ENCODE measurements at regions not wholly inside any gene's neighbourhood (a gene's known extent, or its start where the extent isn't known, plus 50 kb on each side); places are given as distances from the start of the nearest gene placed in this dataset.

GRCh38 chr3:10764259-10765051 is 51.6 kb upstream of the SLC6A11 start:
- TF ChIP-seq ESRRG (CRISPR knock-in tag; IDR thresholded peaks at IDR 0.05) (no peak), ZNF8 (CRISPR knock-in tag; IDR thresholded peaks at IDR 0.05) (no peak), PATZ1 (CRISPR knock-in tag; IDR thresholded peaks at IDR 0.05; ENCODE audit: borderline replicate concordance) (no peak), SNAI2 (CRISPR knock-in tag; IDR thresholded peaks at IDR 0.05) (no peak), TSHZ2 (CRISPR knock-in tag; IDR thresholded peaks at IDR 0.05) (no peak), ZFP30 (CRISPR knock-in tag; IDR thresholded peaks at IDR 0.05) (no peak), ISL1 (CRISPR knock-in tag; IDR thresholded peaks at IDR 0.05) (no peak), ARNTL (CRISPR knock-in tag; IDR thresholded peaks at IDR 0.05; ENCODE audit: borderline replicate concordance, low read depth) (no peak), CREB5 (CRISPR knock-in tag; IDR thresholded peaks at IDR 0.05; ENCODE audit: low read depth) (no peak), BACH2 (CRISPR knock-in tag; IDR thresholded peaks at IDR 0.05; ENCODE audit: borderline replicate concordance) (no peak), CSDC2 (CRISPR knock-in tag; IDR thresholded peaks at IDR 0.05) (no peak), PPARA (CRISPR knock-in tag; IDR thresholded peaks at IDR 0.05; ENCODE audit: borderline replicate concordance) (no peak), ZFP3 (CRISPR knock-in tag; IDR thresholded peaks at IDR 0.05) (no peak), CSRNP3 (CRISPR knock-in tag; IDR thresholded peaks at IDR 0.05) (no peak), GLIS3 (CRISPR knock-in tag; IDR thresholded peaks at IDR 0.05) (no peak), ZC3H10 (CRISPR knock-in tag; IDR thresholded peaks at IDR 0.05) (no peak), POU6F1 (CRISPR knock-in tag; IDR thresholded peaks at IDR 0.05; ENCODE audit: borderline replicate concordance, low read depth) (no peak)
- ATAC-seq: no peak

GRCh38 chr3:10766049-10766705 is 49.9 kb upstream of the SLC6A11 start:
- ATAC-seq: no peak
- TF ChIP-seq CSRNP3 (CRISPR knock-in tag; IDR thresholded peaks at IDR 0.05) (no peak), ZNF565 (CRISPR knock-in tag; conservative IDR thresholded peaks at IDR 0.05; ENCODE audit: low read depth) (no peak), ZNF8 (CRISPR knock-in tag; IDR thresholded peaks at IDR 0.05) (no peak), ZNF70 (CRISPR knock-in tag; IDR thresholded peaks at IDR 0.05) (no peak), ESRRG (CRISPR knock-in tag; IDR thresholded peaks at IDR 0.05) (no peak), TSHZ2 (CRISPR knock-in tag; IDR thresholded peaks at IDR 0.05) (no peak), CREB5 (CRISPR knock-in tag; IDR thresholded peaks at IDR 0.05; ENCODE audit: low read depth) (no peak), OSR1 (CRISPR knock-in tag; IDR thresholded peaks at IDR 0.05) (no peak), ISL1 (CRISPR knock-in tag; IDR thresholded peaks at IDR 0.05) (no peak), TOX (CRISPR knock-in tag; IDR thresholded peaks at IDR 0.05; ENCODE audit: borderline replicate concordance) (no peak), ARNTL (CRISPR knock-in tag; IDR thresholded peaks at IDR 0.05; ENCODE audit: borderline replicate concordance, low read depth) (no peak), GLIS3 (CRISPR knock-in tag; IDR thresholded peaks at IDR 0.05) (no peak)
